ENCODE measurements at regions not wholly inside any gene's neighbourhood (a gene's known extent, or its start where the extent isn't known, plus 50 kb on each side); places are given as distances from the start of the nearest gene placed in this dataset.

DNA sequence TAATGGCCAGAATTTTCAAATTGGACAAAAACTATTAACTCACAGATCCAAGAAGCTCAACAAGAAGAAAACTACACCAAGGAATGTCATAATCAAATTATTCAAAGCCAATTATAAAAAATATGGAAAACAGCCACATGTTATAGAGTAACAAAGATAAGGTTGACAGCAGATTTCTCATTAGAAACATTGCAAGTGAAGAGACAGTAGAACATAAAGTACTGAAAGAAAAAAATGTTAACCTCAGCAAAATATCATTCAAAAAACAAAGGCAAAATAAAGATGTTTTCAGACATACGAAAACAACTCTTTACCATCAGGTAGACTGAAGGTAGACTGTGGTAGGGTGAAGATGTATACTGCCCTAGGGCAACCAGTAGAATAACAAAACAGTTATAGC lies 83.4 kb downstream of the KCNRG start:
- TF ChIP-seq, protein P1, sequence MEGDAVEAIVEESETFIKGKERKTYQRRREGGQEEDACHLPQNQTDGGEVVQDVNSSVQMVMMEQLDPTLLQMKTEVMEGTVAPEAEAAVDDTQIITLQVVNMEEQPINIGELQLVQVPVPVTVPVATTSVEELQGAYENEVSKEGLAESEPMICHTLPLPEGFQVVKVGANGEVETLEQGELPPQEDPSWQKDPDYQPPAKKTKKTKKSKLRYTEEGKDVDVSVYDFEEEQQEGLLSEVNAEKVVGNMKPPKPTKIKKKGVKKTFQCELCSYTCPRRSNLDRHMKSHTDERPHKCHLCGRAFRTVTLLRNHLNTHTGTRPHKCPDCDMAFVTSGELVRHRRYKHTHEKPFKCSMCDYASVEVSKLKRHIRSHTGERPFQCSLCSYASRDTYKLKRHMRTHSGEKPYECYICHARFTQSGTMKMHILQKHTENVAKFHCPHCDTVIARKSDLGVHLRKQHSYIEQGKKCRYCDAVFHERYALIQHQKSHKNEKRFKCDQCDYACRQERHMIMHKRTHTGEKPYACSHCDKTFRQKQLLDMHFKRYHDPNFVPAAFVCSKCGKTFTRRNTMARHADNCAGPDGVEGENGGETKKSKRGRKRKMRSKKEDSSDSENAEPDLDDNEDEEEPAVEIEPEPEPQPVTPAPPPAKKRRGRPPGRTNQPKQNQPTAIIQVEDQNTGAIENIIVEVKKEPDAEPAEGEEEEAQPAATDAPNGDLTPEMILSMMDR (IDR thresholded peaks at IDR 0.05) = no peak
- TF ChIP-seq POLR2A (IDR thresholded peaks at IDR 0.05) = no peak

Measured in lower leg skin (tissue), 3 donors.